H1 (cell line): ENCODE measurements at regions not wholly inside any gene's neighbourhood (a gene's known extent, or its start where the extent isn't known, plus 50 kb on each side); places are given as distances from the start of the nearest gene placed in this dataset.

Source experiments
- BACH1 ChIP-seq: IDR thresholded peaks from 2 replicates; pipeline ENCODE4 v1.6.1; 2012; ENCODE audit warnings: low read length, improper control_type of control experiment
- SIN3A ChIP-seq, 2 experiments: IDR thresholded peaks in 1 of 2; conservative IDR thresholded peaks in 1 of 2; 2 replicates each; pipeline ENCODE4 v1.6.1; 2011 to 2012; ENCODE audit warnings: low read length in 2 of 2, improper control_type of control experiment in 1 of 2, low read depth in 1 of 2, mild to moderate bottlenecking in 1 of 2
- TF ChIP-seq, protein P1 (sequence below): fragments of 300-600 bp; sonication (generic); IDR thresholded peaks from 2 replicates; pipeline ENCODE4 v1.7.1; 2012; ENCODE audit warnings: low read length, moderate library complexity, mild to moderate bottlenecking, inconsistent platforms; ENCODE audit not compliant: insufficient replicate concordance

DNA sequence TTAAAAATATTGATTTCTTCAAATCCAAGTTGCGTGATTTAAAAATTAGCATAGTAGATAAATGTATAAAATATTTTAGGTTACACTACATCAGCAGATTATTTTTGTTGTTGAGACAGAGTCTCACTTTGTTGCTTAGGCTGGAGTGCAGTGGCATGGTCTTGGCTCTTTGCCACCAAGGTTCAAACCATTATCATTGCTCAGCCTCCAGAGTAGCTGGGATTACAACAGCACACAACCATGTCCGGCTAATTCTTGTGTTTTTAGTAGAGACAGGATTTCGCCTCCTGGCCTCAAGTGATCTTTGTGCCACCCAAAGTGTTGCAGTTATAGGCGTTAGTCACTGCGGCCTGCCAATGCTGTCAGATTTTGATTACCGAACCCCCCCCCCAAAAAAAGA is 1390.5 kb upstream of the TENM3 start (continued):
- TF ChIP-seq, protein P1, sequence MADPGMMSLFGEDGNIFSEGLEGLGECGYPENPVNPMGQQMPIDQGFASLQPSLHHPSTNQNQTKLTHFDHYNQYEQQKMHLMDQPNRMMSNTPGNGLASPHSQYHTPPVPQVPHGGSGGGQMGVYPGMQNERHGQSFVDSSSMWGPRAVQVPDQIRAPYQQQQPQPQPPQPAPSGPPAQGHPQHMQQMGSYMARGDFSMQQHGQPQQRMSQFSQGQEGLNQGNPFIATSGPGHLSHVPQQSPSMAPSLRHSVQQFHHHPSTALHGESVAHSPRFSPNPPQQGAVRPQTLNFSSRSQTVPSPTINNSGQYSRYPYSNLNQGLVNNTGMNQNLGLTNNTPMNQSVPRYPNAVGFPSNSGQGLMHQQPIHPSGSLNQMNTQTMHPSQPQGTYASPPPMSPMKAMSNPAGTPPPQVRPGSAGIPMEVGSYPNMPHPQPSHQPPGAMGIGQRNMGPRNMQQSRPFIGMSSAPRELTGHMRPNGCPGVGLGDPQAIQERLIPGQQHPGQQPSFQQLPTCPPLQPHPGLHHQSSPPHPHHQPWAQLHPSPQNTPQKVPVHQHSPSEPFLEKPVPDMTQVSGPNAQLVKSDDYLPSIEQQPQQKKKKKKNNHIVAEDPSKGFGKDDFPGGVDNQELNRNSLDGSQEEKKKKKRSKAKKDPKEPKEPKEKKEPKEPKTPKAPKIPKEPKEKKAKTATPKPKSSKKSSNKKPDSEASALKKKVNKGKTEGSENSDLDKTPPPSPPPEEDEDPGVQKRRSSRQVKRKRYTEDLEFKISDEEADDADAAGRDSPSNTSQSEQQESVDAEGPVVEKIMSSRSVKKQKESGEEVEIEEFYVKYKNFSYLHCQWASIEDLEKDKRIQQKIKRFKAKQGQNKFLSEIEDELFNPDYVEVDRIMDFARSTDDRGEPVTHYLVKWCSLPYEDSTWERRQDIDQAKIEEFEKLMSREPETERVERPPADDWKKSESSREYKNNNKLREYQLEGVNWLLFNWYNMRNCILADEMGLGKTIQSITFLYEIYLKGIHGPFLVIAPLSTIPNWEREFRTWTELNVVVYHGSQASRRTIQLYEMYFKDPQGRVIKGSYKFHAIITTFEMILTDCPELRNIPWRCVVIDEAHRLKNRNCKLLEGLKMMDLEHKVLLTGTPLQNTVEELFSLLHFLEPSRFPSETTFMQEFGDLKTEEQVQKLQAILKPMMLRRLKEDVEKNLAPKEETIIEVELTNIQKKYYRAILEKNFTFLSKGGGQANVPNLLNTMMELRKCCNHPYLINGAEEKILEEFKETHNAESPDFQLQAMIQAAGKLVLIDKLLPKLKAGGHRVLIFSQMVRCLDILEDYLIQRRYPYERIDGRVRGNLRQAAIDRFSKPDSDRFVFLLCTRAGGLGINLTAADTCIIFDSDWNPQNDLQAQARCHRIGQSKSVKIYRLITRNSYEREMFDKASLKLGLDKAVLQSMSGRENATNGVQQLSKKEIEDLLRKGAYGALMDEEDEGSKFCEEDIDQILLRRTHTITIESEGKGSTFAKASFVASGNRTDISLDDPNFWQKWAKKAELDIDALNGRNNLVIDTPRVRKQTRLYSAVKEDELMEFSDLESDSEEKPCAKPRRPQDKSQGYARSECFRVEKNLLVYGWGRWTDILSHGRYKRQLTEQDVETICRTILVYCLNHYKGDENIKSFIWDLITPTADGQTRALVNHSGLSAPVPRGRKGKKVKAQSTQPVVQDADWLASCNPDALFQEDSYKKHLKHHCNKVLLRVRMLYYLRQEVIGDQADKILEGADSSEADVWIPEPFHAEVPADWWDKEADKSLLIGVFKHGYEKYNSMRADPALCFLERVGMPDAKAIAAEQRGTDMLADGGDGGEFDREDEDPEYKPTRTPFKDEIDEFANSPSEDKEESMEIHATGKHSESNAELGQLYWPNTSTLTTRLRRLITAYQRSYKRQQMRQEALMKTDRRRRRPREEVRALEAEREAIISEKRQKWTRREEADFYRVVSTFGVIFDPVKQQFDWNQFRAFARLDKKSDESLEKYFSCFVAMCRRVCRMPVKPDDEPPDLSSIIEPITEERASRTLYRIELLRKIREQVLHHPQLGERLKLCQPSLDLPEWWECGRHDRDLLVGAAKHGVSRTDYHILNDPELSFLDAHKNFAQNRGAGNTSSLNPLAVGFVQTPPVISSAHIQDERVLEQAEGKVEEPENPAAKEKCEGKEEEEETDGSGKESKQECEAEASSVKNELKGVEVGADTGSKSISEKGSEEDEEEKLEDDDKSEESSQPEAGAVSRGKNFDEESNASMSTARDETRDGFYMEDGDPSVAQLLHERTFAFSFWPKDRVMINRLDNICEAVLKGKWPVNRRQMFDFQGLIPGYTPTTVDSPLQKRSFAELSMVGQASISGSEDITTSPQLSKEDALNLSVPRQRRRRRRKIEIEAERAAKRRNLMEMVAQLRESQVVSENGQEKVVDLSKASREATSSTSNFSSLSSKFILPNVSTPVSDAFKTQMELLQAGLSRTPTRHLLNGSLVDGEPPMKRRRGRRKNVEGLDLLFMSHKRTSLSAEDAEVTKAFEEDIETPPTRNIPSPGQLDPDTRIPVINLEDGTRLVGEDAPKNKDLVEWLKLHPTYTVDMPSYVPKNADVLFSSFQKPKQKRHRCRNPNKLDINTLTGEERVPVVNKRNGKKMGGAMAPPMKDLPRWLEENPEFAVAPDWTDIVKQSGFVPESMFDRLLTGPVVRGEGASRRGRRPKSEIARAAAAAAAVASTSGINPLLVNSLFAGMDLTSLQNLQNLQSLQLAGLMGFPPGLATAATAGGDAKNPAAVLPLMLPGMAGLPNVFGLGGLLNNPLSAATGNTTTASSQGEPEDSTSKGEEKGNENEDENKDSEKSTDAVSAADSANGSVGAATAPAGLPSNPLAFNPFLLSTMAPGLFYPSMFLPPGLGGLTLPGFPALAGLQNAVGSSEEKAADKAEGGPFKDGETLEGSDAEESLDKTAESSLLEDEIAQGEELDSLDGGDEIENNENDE: no peak
- no peak for TF ChIP-seq BACH1
- TF ChIP-seq SIN3A (conservative IDR thresholded peaks at IDR 0.05 in 1 of 2, IDR thresholded peaks at IDR 0.05 in 1 of 2; ENCODE audit: low read depth in 1 of 2, low read length in 2 of 2): no peak
